ENCODE measurements at regions not wholly inside any gene's neighbourhood (a gene's known extent, or its start where the extent isn't known, plus 50 kb on each side); places are given as distances from the start of the nearest gene placed in this dataset.
"Not testable (repeated sequence)": the region's sequence is repeated elsewhere in the genome, so short reads cannot be mapped to it uniquely, and the experiment has no call there.

- TF ChIP-seq, protein P1, sequence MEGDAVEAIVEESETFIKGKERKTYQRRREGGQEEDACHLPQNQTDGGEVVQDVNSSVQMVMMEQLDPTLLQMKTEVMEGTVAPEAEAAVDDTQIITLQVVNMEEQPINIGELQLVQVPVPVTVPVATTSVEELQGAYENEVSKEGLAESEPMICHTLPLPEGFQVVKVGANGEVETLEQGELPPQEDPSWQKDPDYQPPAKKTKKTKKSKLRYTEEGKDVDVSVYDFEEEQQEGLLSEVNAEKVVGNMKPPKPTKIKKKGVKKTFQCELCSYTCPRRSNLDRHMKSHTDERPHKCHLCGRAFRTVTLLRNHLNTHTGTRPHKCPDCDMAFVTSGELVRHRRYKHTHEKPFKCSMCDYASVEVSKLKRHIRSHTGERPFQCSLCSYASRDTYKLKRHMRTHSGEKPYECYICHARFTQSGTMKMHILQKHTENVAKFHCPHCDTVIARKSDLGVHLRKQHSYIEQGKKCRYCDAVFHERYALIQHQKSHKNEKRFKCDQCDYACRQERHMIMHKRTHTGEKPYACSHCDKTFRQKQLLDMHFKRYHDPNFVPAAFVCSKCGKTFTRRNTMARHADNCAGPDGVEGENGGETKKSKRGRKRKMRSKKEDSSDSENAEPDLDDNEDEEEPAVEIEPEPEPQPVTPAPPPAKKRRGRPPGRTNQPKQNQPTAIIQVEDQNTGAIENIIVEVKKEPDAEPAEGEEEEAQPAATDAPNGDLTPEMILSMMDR (IDR thresholded peaks at IDR 0.05; ENCODE audit: control extremely low read depth, extremely low read depth, low read depth, missing control alignments), result no peak
- DNase-seq (ENCODE audit: extremely low spot score), result no peak
- CTCF ChIA-PET, result interaction anchor here (1.3 kb wide), 1 partner anchor 30 kb away, joined by 3 read pairs; no protein-coding TSS in a partner anchor
- POLR2A ChIA-PET, result no interaction called here
Measured at GRCh38 chr7:66443946-66444345, 184.7 kb upstream of the KCTD7 start.

DNA sequence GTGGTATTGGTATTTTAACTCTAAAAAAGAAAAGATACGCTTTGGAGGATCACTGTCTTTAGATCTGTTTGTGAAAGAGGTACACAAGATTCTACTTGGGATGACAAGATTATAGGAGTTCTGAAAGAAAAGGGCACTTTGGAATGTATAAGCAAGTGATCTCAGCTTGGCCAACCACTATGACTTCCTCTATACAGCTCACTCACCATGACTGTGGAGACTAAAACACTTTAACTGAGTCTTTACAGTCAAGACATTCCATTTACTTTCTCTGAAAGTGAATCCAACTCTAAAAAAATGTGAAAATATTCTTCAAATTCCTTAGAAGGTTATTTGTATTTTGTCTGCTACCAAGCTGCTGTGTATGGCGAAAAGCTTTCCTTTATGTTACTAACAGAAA, 181.7 kb upstream of the KCTD7 start:
- DNase-seq (ENCODE audit: extremely low spot score); CTCF ChIA-PET: not testable (repeated sequence)
- POLR2A ChIA-PET, result interaction anchor here (0.5 kb wide), 1 partner anchor 37 kb away, joined by 3 read pairs; no protein-coding TSS in a partner anchor

DNA sequence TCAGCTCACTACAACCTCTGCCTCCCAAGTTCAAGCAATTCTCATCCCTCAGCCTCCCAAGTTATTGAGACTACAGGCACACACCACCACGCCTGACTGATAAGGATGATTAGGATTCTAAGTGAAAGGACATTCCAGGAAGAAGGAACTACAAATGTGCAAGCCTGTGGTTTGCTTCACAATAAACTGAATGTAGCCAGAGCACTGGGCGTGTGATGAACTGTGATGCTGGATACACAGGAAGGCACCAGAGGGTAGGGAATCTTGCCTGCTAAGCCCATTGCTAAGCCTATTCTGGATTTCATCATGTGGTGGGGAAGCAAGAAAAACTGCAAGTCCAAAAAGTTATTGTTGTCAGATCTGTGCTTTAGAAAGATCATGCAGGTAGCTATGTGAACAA, 177.9 kb upstream of the KCTD7 start:
- POLR2A ChIA-PET; DNase-seq (ENCODE audit: extremely low spot score): not testable (repeated sequence)
- CTCF ChIA-PET, result interaction anchor here (0.8 kb wide), 1 partner anchor 15 kb away, joined by 3 read pairs; no protein-coding TSS in a partner anchor

- DNase-seq (ENCODE audit: extremely low spot score); POLR2A ChIA-PET: not testable (repeated sequence)
- CTCF ChIA-PET, result interaction anchor here (0.8 kb wide), 1 partner anchor 15 kb away, joined by 3 read pairs; no protein-coding TSS in a partner anchor
Measured at GRCh38 chr7:66451713-66452112, 177.0 kb upstream of the KCTD7 start.

- ChIA-PET CTCF (interaction anchor here (1.0 kb wide), 1 partner anchor 17 kb away, joined by 3 read pairs; no protein-coding TSS in a partner anchor), POLR2A (no interaction called here)
- DNase-seq (ENCODE audit: extremely low spot score), result no peak
- TF ChIP-seq, protein P1 (IDR thresholded peaks at IDR 0.05; ENCODE audit: control extremely low read depth, extremely low read depth, low read depth, missing control alignments), result no peak
Measured at GRCh38 chr7:66452165-66452564, 176.5 kb upstream of the KCTD7 start.

- POLR2A ChIA-PET, result no interaction called here
- DNase-seq (ENCODE audit: extremely low spot score), result no peak
- TF ChIP-seq, protein P1 (IDR thresholded peaks at IDR 0.05; ENCODE audit: control extremely low read depth, extremely low read depth, low read depth, missing control alignments), result no peak
- CTCF ChIA-PET, result interaction anchor here (1.1 kb wide), 1 partner anchor 39 kb away, joined by 3 read pairs; no protein-coding TSS in a partner anchor
Measured at GRCh38 chr7:66453340-66453739, 175.3 kb upstream of the KCTD7 start.

GRCh38 chr7:66454600-66455225, 174.0 kb upstream of the KCTD7 start:
- TF ChIP-seq, protein P1 (IDR thresholded peaks at IDR 0.05; ENCODE audit: control extremely low read depth, extremely low read depth, low read depth, missing control alignments), result no peak
- ChIA-PET CTCF (interaction anchor here (1.5 kb wide), 1 partner anchor 12 kb away, joined by 4 read pairs; no protein-coding TSS in a partner anchor), POLR2A (no interaction called here)
- no peak for DNase-seq (ENCODE audit: extremely low spot score)

DNA sequence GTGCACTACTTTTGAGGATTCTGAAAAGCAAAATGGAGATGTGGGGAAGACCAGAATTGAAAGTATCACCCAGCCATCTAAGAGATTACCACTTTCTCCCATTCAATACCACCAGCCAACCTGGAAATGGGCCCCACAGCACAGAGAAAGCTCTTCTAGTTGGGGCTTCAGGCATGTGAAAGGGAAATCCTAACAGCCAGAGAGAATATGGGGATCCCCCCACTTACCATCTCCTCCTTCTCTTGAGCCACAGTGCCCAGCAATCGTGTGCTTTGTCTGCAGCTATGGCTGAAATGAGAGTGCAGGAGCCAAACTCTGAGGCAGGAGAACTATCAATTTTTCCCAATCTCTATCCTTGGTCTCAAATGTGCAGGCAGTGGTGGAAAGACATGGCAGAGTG, 173.2 kb upstream of the KCTD7 start:
- DNase-seq (ENCODE audit: extremely low spot score); POLR2A ChIA-PET: not testable (repeated sequence)
- CTCF ChIA-PET, result interaction anchor here (1.5 kb wide), 1 partner anchor 12 kb away, joined by 4 read pairs; no protein-coding TSS in a partner anchor

- CTCF ChIA-PET; POLR2A ChIA-PET; DNase-seq (ENCODE audit: extremely low spot score): not testable (repeated sequence)
Measured at GRCh38 chr7:66456431-66456830, 172.2 kb upstream of the KCTD7 start.

DNA sequence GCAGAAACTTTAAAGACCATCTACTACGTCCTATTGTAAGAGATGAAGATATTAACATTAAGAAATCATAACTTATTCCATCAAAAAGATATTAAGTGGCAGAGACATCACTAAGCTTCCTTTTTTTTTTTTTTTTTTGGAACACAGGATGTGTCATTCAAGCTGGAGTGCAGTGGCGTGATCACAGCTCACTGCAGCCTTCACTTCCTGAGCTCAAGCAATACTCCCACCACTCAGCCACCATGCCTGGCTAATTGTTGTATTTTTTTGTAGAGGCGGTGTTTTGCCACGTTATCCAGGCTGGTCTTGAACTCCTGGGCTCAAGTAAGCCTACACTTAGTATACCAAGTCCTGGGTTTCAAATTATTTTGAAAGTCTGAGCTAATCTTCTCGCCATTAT, 169.7 kb upstream of the KCTD7 start:
- POLR2A ChIA-PET; CTCF ChIA-PET; DNase-seq (ENCODE audit: extremely low spot score): not testable (repeated sequence)

DNA sequence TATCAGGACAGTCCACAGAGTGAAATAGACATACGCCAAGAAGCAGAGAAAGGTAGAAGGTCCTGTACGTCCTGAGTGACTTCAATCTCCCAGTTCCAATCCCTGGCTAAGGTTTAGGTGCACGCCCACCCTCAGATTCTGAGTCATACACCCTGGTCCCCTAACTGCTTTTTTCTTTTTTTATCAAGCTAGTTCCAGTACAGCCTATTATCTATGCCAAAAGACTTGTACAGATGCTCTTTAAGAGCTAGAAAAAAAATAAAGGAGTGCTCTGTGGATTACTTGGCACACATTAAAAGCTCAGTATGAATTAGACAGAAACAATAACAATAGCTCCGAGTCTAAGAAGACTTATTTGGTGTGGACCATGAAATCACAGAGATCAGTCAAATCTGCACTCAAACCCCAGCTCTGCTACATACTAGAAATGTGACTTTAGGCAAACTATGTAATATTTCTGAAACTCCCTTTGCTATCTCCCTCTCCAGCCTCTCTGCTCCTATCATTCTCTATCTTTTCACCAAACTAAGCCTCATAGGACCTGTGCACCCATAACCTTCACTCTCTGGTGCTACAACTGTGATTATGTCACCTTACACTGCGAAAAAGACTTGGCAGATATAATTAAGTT, 168.8 kb upstream of the KCTD7 start:
- DNase-seq (ENCODE audit: extremely low spot score); CTCF ChIA-PET; POLR2A ChIA-PET: not testable (repeated sequence)
